HEK293T (cell line): ENCODE measurements at regions not wholly inside any gene's neighbourhood (a gene's known extent, or its start where the extent isn't known, plus 50 kb on each side); places are given as distances from the start of the nearest gene placed in this dataset.

Source experiments
- CTCF ChIA-PET: fragments of 350-600 bp; formaldehyde crosslinking; extraction: SDS; loops from one replicate; lab custom pipeline; 2021; ENCODE audit warnings: antibody characterized with exemption, inconsistent platforms; lab: Yijun Ruan, JAX
- POLR2A ChIA-PET: fragments of 350-600 bp; formaldehyde crosslinking; extraction: SDS; loops from one replicate; lab custom pipeline; 2020; ENCODE audit warnings: antibody characterized with exemption, inconsistent platforms; lab: Yijun Ruan, JAX
- DNase-seq: peaks from one replicate; pipeline ENCODE4 v3.0.0; 2012; ENCODE audit warnings: mixed read lengths; ENCODE audit errors: extremely low spot score
- ARNT ChIP-seq: fragments of 450-650 bp; IDR thresholded peaks from 2 replicates; pipeline ENCODE4 v1.6.1; 2017; ENCODE audit warnings: mild to moderate bottlenecking
- BHLHE40 ChIP-seq: fragments of 450-650 bp; IDR thresholded peaks from 2 replicates; pipeline ENCODE4 v1.6.1; 2016; ENCODE audit warnings: mild to moderate bottlenecking, moderate library complexity, borderline replicate concordance
- CTBP1 ChIP-seq: fragments of 450-650 bp; IDR thresholded peaks from 2 replicates; pipeline ENCODE4 v1.6.1; 2016; ENCODE audit warnings: borderline replicate concordance
- ELF4 ChIP-seq: fragments of 450-650 bp; IDR thresholded peaks from 2 replicates; pipeline ENCODE4 v1.6.1; 2017; ENCODE audit warnings: antibody characterized with exemption
- FOXA1 ChIP-seq: fragments of 450-650 bp; IDR thresholded peaks from 2 replicates; pipeline ENCODE4 v1.6.1; 2016; ENCODE audit warnings: mild to moderate bottlenecking
- FOXK2 ChIP-seq: fragments of 450-650 bp; IDR thresholded peaks from 2 replicates; pipeline ENCODE4 v1.6.1; 2016; ENCODE audit warnings: mild to moderate bottlenecking
- FOXM1 ChIP-seq: fragments of 450-650 bp; IDR thresholded peaks from 2 replicates; pipeline ENCODE4 v1.6.1; 2017; ENCODE audit warnings: mild to moderate bottlenecking, borderline replicate concordance
- HDGF ChIP-seq: fragments of 450-650 bp; IDR thresholded peaks from 2 replicates; pipeline ENCODE4 v1.6.1; 2017; ENCODE audit warnings: antibody characterized with exemption, borderline replicate concordance
- L3MBTL2 ChIP-seq: fragments of 450-650 bp; conservative IDR thresholded peaks from 2 replicates; pipeline ENCODE4 v1.6.1; 2016; ENCODE audit warnings: mild to moderate bottlenecking
- LEF1 ChIP-seq: fragments of 450-650 bp; IDR thresholded peaks from 2 replicates; pipeline ENCODE4 v1.6.1; 2017; ENCODE audit warnings: mild to moderate bottlenecking, borderline replicate concordance
- NFRKB ChIP-seq: fragments of 450-650 bp; IDR thresholded peaks from 2 replicates; pipeline ENCODE4 v1.6.1; 2016; ENCODE audit warnings: mild to moderate bottlenecking, moderate library complexity
- PKNOX1 ChIP-seq: fragments of 450-650 bp; IDR thresholded peaks from 2 replicates; pipeline ENCODE4 v1.6.1; 2016
- SP1 ChIP-seq: fragments of 450-650 bp; IDR thresholded peaks from 2 replicates; pipeline ENCODE4 v1.6.1; 2017
- SUZ12 ChIP-seq: fragments of 450-650 bp; IDR thresholded peaks from 2 replicates; pipeline ENCODE4 v1.6.1; 2016; ENCODE audit warnings: mild to moderate bottlenecking
- TARDBP ChIP-seq: fragments of 450-650 bp; IDR thresholded peaks from 2 replicates; pipeline ENCODE4 v1.6.1; 2016
- ZNF384 ChIP-seq: fragments of 450-650 bp; IDR thresholded peaks from 2 replicates; pipeline ENCODE4 v1.6.1; 2016

GRCh38 chr13:47413112-47413511 is 516.3 kb upstream of the HTR2A start:
- POLR2A ChIA-PET = no interaction called here
- TF ChIP-seq SUZ12 (no peak), L3MBTL2 (no peak), PKNOX1 (no peak), FOXK2 (no peak), CTBP1 (no peak), ELF4 (no peak), LEF1 (no peak), FOXA1 (no peak), HDGF (no peak), FOXM1 (no peak), ARNT (no peak), BHLHE40 (no peak), ZNF384 (no peak), SP1 (no peak), TARDBP (no peak), NFRKB (no peak)
- CTCF ChIA-PET = no interaction called here
- DNase-seq = no peak

GRCh38 chr13:47409778-47410177 is 512.9 kb upstream of the HTR2A start:
- CTCF ChIA-PET = no interaction called here
- POLR2A ChIA-PET = no interaction called here
- TF ChIP-seq HDGF (no peak), TARDBP (no peak), CTBP1 (no peak), ZNF384 (no peak), FOXK2 (no peak), FOXA1 (no peak), FOXM1 (no peak), PKNOX1 (no peak), SUZ12 (no peak), ARNT (no peak), L3MBTL2 (no peak), NFRKB (no peak), BHLHE40 (no peak), SP1 (no peak), ELF4 (no peak), LEF1 (no peak)
- DNase-seq = no peak

GRCh38 chr13:47408546-47409319 is 511.9 kb upstream of the HTR2A start:
- ChIA-PET CTCF (no interaction called here), POLR2A (no interaction called here)
- DNase-seq = no peak
- TF ChIP-seq TARDBP (no peak), ARNT (no peak), FOXK2 (no peak), SP1 (no peak), ZNF384 (no peak), L3MBTL2 (no peak), FOXM1 (no peak), FOXA1 (no peak), PKNOX1 (no peak), NFRKB (no peak), ELF4 (no peak), BHLHE40 (no peak), SUZ12 (no peak), HDGF (no peak), CTBP1 (no peak), LEF1 (no peak)

GRCh38 chr13:47407808-47408207 is 511.0 kb upstream of the HTR2A start:
- DNase-seq = no peak
- CTCF ChIA-PET = no interaction called here
- TF ChIP-seq FOXM1 = no peak
- TF ChIP-seq LEF1 = no peak
- no peak for TF ChIP-seq TARDBP
- TF ChIP-seq CTBP1 = no peak
- TF ChIP-seq SP1 = no peak
- no peak for TF ChIP-seq ZNF384
- no peak for TF ChIP-seq L3MBTL2
- no peak for TF ChIP-seq FOXA1
- TF ChIP-seq NFRKB = no peak
- no peak for TF ChIP-seq ELF4
- no peak for TF ChIP-seq HDGF
- TF ChIP-seq SUZ12 = no peak
- TF ChIP-seq ARNT = no peak
- TF ChIP-seq BHLHE40 = no peak
- no peak for TF ChIP-seq PKNOX1
- TF ChIP-seq FOXK2 = no peak
- POLR2A ChIA-PET = no interaction called here

GRCh38 chr13:47399599-47399998 is 502.7 kb upstream of the HTR2A start:
- no peak for DNase-seq
- ChIA-PET POLR2A (no interaction called here), CTCF (no interaction called here)
- TF ChIP-seq PKNOX1 (no peak), ARNT (no peak), FOXK2 (no peak), L3MBTL2 (no peak), TARDBP (no peak)
